HG03280 (cell line): ENCODE measurements at regions not wholly inside any gene's neighbourhood (a gene's known extent, or its start where the extent isn't known, plus 50 kb on each side); places are given as distances from the start of the nearest gene placed in this dataset.

Experiments used
- ATAC-seq: cut with Tn5 transposase; IDR thresholded peaks from one replicate; pipeline ENCODE4 v1.9.1; 2021; ENCODE audit warnings: mild to moderate bottlenecking, moderate library complexity; ENCODE audit not compliant: unreplicated experiment

DNA sequence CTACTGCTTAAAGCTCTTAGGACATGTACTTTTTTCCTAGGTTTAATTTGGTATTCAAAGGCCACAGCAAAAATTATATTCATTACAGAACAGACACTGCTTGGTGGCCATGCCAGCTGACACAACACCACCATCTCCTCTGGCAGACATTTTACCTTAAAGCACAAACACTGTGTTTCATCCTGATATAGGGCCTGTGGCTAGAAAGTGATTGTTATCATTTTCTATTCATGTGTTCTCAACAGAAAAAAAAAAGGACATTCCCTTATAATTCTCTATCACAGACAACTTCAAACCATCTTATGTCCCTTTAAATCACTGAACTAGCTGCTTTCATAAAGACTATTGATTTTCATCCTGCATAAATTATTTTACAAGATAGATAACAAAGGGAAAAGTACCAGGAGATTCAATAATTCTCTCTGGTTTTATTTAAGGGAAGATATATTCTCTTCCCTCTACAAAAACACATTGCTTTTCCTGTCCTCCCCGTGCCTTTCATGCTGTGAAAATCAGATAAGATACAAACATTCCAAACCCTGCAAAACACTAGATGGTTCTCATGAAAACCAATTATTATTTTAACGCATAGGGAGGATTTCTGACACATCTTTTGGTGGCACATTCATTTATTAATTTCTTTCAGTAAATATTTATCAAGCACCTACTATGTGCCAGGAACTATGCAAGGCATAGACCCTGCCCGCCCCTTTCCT lies 139.3 kb upstream of the TMCC3 start:
- no peak for ATAC-seq

DNA sequence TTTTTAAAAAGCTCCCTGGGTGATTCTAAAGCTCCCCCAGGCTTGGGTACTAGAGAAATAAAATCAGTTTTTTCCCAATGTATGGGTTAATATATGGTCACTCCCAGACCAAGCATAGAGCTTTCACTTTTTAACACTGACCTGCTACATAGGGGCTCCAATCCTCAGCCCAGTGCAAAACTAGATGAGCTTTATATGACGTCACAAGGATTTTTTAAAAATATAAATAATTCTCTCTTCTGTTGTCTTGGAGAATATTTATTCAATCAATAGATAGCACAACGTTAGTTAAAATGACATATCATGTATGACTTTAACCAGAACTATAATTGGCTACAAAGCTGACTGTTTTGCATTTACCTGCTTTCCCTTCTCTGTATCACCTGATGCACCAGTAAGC lies 137.9 kb upstream of the TMCC3 start:
- ATAC-seq = no peak

DNA sequence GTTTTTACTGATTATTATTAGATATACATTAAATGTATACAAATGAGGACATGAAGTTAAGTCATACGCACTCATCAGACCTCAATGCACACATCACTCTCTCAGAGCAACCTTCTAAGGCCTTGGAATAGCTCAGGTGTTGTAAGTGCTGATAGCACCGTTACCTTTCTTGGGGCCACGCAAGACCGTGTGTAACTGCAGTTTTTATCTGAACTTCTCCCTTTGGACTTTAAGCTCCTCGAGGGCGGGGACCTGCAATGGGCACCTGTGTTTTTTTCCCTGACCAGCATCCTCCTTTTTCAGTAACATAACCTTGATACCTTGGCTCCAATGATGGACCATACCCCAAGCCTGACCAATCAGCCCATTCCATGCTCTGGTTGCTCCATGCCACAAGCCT lies 136.5 kb upstream of the TMCC3 start:
- no peak for ATAC-seq

DNA sequence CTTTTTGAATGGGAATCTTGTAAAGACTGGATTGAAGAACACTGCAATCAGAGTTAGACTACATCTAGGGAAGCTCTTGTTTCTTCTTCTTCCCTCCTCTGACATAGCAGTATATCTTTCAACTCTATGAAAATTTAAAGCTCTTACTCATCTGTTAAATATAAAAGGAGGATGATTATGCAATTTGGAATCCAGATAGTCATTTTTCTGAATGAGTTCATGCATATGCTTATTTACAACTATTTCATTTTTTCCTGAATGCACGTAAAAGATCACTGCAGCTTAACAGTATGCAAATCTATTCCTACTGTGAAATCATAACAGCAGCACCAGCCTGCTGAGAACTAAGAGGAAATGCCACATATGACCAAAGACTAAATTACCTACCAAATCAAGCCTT lies 133.5 kb upstream of the TMCC3 start:
- ATAC-seq = no peak

DNA sequence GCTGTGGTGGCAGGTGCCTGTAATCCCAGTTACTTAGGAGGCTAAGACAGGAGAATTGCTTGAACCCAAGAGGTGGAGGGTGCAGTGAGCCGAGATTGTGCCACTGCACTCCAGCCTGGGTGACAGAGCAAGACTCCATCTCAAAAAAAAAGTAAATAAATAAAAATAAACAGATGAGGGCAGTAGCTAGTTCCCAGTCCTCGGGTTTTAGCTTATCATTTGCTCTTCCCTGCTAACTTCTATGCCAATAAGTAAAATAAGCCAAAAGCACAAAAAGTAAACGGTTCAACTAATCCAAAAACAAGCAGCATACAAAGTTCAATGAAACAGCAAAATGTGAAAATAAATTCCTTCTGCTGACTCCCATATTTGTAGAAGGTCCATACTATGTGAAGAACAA lies 133.0 kb upstream of the TMCC3 start:
- ATAC-seq = no peak

DNA sequence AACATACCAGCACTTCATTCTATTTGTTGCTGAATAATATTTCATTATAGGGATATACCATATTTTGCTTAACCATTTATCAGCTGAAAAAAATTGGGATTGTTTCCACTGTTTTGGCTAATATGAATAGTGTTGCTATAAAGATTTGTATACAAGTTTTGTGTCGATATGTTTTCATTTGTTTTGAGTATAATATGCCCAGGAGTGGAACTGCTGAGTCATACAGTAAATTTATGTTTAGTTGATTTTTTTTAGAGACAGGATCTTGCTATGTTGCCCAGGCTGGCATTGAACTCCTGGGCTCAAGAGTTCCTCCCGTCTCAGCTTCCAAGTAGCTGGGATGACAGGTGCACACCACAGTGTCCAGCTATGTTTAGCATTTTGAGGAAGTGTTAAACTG lies 131.5 kb upstream of the TMCC3 start:
- ATAC-seq = no peak

DNA sequence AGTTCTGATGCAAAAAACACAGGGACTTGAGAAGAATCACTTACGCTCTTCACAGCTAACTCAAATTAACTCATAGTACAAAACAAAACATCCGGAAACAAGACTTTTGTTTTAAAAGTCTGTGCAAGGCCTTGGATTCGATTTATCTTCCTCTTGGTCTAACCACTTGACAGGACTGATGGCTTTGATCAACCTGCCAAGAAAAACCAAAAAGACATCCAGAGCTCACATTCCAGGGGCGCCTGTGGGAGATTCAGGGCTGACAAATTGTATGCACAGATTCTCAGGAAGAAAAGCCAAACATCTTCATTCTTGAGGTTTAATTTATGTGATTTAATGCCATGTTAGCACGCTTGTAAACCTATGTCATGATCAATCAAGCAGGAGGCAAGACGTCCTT lies 129.1 kb upstream of the TMCC3 start:
- no peak for ATAC-seq

DNA sequence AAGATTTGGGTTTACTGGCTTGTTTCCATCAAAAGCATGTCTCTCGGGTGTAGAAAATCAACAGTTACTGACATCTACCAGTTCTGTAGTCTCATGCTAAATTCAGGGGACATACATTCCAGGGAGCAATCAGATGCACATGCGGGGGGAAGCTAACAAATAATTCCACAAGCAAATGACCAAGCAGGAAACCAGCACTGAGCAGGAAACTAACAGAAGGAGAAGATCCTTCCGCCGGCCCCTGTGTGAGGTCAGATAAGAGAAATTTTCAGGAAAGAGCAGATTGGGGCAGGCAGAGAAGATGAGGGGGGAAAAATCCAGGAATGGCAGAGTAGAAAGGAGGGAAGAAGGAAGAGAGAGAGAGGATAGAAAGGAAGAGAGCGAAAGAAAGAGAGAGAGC lies 127.6 kb upstream of the TMCC3 start:
- ATAC-seq = no peak

DNA sequence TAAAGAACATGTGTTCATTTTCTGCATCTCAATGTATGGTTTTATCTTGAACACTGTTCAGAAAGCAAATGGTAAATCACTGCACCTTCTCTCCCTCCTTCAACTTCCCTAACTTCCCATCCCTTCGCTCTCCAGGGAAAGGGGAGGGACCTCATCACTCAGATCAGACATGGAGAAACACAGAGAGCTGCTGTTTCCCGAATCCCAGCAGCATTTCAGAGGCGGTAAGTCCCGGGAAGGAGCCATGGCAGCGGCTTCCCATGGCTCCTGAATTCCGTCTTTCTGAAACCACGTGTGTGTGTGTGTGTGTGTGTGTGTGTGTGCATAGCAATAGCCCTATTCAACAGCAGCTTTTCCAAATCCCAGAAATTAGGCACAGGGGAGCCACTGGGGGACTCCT lies 125.4 kb upstream of the TMCC3 start:
- ATAC-seq = no peak

DNA sequence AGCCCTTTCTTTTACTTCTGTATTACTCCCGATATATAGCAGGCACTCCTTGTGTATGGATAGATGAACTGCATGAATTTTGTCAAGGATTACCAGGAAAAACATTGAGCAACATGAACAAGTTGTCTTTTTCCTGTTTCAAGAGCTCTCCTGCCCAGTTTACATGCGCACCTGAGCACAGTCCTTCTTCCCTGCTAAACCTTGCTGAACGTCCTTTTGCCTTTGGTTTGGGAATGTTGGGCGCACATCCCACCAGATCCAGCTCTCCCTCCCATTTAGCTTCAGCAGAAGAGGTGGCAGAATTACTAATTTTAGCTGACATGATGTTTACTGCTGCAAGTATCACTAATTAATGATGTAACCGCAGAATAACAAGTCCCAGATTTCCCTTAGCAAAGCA lies 121.4 kb upstream of the TMCC3 start:
- no peak for ATAC-seq

DNA sequence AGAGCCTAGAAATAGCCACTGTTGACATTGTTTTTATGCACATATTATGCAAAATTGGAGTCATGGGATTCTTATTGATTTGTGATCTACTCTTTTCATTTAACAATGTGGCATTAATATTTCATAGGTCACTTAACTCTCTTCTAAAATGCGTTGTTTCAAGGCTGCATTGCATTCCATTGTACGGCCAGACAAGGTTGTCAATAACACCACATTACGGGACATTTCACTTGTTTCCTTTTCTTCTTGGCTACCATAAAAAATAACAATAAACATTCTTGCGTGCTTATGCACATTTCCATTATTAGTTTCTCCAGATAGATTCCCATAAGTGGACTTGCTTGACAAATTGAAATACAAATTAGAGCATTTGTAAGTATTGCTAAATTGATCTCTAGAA lies 120.8 kb upstream of the TMCC3 start:
- no peak for ATAC-seq

DNA sequence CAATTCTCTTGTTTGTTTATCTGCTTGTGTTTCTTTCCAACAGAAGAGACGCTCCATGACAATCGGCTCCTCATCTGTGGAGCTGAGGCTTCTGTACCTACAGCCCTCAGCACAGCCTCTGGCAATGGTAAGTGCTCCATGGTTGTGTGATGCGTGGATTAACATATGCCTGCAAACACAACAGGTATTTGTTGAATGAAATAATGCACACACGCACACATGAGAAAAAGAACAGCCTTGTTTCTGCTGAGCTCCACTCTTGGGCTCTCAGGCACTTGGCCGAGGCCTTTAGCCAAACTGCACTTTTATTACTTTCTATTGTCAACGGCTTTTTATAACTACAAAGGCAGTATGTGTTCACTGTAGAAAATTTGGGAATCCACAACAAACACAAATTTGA lies 120.4 kb upstream of the TMCC3 start:
- ATAC-seq = no peak

DNA sequence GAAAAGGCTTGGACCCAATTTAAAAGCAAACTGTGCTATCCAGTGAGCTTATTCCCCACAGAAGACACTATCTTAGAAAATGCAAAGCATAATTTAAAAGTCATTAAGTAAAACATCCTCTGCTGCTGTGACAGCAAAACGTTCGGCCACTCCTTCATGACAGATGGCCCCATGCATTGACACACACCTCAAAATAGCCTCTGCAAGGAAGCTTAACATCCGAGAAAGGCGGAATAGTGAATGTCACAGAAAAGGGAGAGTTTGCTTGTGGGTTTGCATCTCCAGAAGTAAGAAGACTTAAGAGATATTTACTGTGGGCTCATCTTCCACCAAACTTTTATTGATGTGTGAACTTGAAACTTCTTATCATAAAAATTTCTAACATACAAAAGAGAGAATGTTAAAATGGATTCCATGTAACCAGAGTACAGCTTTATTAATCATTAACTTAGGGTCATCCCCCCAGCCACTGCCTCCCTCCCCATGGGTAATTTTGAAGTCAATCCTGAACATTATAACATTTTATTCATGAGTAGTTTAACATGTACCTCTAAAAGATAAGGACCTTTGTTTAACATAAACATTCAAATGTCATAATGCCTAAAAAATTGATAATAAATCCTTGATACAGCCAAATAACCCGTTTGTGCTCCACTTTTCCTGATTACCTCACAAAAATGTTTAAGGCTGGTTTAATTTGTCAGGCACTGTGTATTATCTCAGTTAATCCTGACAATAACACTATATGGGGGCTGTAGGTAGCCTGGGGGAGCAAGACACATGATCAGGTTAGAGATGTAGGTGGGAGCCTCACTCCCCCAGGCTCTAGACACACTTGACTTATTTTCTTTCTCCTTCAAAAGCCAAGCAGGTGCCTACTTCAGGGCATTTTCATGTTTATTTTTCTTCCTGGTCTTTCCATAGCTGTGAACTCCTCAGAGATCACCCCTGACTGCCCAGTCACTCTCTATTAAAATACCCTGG lies 119.7 kb upstream of the TMCC3 start:
- ATAC-seq = no peak

DNA sequence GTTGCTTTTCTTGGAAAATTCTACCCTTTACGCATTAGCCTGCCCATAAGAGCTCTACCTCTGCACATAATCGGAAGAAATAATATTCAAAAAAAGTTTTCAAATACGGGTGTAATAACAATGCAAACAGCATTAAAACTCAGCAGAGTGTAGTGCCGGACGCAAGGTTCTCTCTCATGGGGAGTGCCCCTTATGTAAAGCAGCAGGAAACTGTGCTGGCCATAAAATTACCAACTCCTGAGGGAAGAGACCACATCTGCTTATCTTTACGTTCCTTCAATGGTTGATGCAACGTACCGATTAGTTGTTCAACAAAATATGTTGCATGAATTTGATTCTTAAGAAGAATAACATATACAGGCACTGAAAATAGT lies 118.7 kb upstream of the TMCC3 start:
- ATAC-seq = peak; percentile 75

DNA sequence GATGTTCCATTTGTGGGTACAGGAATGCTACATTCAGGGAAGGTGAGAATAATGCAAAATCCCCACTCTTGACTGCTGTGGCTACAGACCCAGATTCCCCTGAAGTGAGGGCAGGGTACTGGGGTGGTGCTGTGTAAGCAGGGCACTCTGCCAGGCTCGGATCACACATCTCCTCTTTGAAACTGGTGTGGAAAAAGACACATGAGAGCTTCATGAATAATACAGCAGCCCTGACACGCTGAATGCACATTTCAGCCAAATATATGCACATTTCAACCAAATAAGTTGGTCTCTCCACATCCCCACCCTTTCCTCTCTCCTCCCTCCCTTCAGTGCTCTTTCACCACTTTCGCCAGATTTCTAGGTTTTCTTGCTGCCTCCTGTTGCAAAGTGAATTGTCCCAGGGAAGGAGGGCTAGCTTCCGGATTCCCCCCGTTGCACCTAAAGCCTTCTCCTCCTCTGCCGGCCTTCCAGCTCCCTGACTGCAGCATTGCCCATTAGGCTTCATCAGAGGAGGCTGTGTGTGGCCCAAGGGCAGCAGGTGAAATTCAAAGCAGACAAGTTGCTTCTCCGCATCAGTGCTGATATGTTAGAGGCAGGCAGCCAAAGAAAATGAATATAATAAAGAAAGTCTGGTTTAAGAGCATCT lies 118.2 kb upstream of the TMCC3 start:
- peak; percentile 33 for ATAC-seq

DNA sequence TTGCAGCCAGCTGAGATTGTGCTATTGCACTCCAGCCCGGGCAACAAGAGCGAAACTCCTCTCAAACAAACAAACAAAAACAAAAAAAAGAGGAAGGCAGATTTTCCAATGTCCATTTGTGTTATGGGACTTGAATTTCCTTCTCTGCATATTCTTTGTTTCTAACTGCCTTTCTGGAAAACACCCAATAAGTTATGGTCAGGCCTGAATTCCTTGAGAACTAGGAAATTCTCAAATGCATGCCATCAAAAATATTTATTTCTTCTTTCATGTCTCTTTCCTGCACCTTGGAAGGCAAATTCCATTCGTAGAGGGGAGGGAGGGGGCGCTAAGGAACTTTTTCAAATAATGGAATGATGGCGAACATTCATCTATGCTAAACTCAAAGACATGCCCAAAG lies 117.6 kb upstream of the TMCC3 start:
- ATAC-seq = no peak

DNA sequence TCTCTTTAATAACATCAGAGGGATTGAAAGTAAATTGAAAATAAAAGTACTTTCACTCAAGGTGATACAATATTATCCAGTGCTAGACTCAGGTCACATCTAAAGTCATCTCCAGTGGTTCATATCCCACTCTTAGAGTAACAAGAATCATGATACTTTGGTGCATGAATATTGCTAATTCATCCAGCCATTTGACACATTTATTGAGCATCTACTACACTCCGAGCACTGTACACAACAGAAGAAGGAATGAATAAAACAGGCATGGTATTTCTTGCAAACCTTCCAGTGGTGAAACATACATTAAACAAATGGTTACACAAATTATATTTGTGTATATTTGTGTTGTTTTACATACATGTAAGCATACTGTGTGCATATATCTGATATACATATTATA lies 116.0 kb upstream of the TMCC3 start:
- no peak for ATAC-seq

DNA sequence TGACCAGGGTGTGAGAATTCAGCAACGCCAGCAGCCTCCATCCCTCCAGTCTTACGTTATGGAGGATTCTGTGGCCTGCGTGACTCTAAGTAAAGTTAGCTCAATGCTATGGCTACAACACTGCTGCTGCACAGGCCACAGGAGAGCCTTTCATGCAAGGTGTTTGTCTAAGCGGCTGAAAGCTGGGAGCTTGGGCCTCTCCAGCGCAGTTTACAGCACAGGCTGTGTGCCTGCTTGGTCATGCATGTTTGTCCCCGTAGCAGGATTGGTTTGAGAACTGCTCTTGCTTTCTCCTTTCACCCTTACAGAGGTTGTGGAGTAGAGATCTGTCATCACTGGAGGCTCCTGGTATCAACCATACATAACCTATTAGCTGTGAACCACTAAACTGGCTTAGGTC lies 113.1 kb upstream of the TMCC3 start:
- ATAC-seq = no peak

DNA sequence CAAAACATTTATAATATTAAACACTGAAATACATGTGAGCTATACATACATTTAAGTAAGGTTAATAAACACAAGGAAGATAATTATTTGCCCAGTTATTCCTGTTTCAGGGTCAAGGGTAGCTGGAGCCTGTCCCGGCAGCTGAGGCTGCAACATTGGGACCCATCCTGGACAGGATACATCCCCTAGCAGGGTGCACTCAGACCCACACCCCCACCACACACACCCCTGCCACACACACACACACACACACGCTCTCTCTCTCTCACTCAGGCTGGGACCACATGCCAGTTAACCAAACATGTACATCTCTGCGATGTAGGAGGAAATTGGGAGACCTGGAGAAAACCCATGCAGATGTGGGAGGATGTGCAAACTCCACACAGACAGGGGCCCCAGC lies 112.6 kb upstream of the TMCC3 start:
- ATAC-seq = no peak

DNA sequence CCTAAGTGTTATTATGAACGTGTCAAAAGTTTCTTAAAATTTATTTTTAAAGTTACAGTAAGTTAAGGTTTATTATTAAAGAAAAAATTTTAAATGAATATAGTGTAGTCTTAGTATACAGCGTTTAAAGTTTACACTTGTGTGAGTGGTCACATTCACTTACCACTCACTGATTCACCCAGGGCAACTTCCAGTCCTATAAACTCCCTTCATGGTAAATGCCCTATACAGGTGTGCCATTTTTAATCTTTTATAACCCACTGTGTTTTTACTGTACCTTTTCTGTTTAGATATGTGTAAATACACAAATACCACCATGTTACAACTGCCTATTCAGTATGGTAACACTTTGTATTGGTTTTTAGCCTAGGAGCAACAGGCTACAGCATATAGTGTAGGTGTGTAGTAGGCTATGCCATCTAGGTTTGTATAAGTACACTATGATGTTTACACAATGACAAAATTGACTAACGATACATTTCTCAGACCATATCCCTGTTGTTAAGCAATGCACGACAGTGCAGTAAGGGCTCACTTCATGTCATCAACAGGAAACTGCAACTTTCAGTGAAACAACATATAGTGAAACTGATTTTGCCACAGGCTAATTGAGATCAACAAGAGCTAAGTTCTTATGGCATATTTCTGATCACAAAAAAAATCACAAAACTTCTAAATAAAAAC lies 112.0 kb upstream of the TMCC3 start:
- peak; percentile 85 for ATAC-seq

DNA sequence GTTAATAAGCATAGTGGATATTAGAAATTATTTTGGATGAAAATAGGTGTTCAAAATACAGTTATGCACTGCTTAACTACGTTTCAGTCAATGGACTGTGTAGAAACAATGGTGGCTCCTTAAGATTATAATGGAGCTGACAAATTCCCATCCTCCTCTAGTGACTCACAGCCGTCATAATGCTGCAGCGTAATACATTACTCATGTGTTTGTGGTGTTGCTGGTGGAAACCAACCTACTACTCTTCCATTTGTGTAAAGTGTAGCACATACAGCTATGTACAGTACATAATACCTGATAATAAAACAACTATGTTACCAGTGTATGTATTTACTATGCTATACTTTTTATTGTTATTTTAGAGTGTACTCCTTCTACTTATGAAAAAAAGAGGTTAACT lies 111.2 kb upstream of the TMCC3 start:
- no peak for ATAC-seq
